HG03558 (cell line): ENCODE measurements at regions not wholly inside any gene's neighbourhood (a gene's known extent, or its start where the extent isn't known, plus 50 kb on each side); places are given as distances from the start of the nearest gene placed in this dataset.

Experiments used
- ATAC-seq: cut with Tn5 transposase; IDR thresholded peaks from one replicate; pipeline ENCODE4 v1.9.1; 2021; ENCODE audit warnings: moderate number of reproducible peaks; ENCODE audit not compliant: unreplicated experiment; ENCODE audit errors: extremely low read depth

- no peak for ATAC-seq
Observed at GRCh38 chr10:108424656-108425055, 1260.2 kb upstream of the SORCS1 start.

GRCh38 chr10:108422286-108422685 is 1257.8 kb upstream of the SORCS1 start:
- no peak for ATAC-seq

- no peak for ATAC-seq
Observed at GRCh38 chr10:108421266-108421665, 1256.8 kb upstream of the SORCS1 start.

GRCh38 chr10:108413954-108414353 is 1249.4 kb upstream of the SORCS1 start:
- no peak for ATAC-seq

- no peak for ATAC-seq
Observed at GRCh38 chr10:108412323-108412722, 1247.8 kb upstream of the SORCS1 start.

- ATAC-seq: no peak
Observed at GRCh38 chr10:108411894-108412293, 1247.4 kb upstream of the SORCS1 start.

- no peak for ATAC-seq
Observed at GRCh38 chr10:108411206-108411605, 1246.7 kb upstream of the SORCS1 start.

- no peak for ATAC-seq
Observed at GRCh38 chr10:108410236-108410635, 1245.7 kb upstream of the SORCS1 start.

GRCh38 chr10:108409306-108409705 is 1244.8 kb upstream of the SORCS1 start:
- ATAC-seq: no peak

- no peak for ATAC-seq
Observed at GRCh38 chr10:108404155-108404554, 1239.6 kb upstream of the SORCS1 start.

GRCh38 chr10:108399465-108399864 is 1235.0 kb upstream of the SORCS1 start:
- no peak for ATAC-seq

- ATAC-seq: no peak
Observed at GRCh38 chr10:108393089-108393488, 1228.6 kb upstream of the SORCS1 start.

- no peak for ATAC-seq
Observed at GRCh38 chr10:108392286-108392685, 1227.8 kb upstream of the SORCS1 start.

GRCh38 chr10:108388706-108389105 is 1224.2 kb upstream of the SORCS1 start:
- ATAC-seq: no peak

- ATAC-seq: no peak
Observed at GRCh38 chr10:108385963-108386362, 1221.5 kb upstream of the SORCS1 start.

GRCh38 chr10:108384378-108384777 is 1219.9 kb upstream of the SORCS1 start:
- ATAC-seq: no peak

- ATAC-seq: no peak
Observed at GRCh38 chr10:108378779-108379178, 1214.3 kb upstream of the SORCS1 start.

GRCh38 chr10:108375691-108376090 is 1211.2 kb upstream of the SORCS1 start:
- ATAC-seq: no peak

- ATAC-seq: no peak
Observed at GRCh38 chr10:108374991-108375390, 1210.5 kb upstream of the SORCS1 start.

GRCh38 chr10:108365541-108365940 is 1201.0 kb upstream of the SORCS1 start:
- no peak for ATAC-seq

GRCh38 chr10:108363576-108363975 is 1199.1 kb upstream of the SORCS1 start:
- no peak for ATAC-seq

- no peak for ATAC-seq
Observed at GRCh38 chr10:108362961-108363360, 1198.5 kb upstream of the SORCS1 start.

GRCh38 chr10:108362296-108362695 is 1197.8 kb upstream of the SORCS1 start:
- no peak for ATAC-seq
